Fibroblast of mammary gland (primary cell): ENCODE measurements at regions not wholly inside any gene's neighbourhood (a gene's known extent, or its start where the extent isn't known, plus 50 kb on each side); places are given as distances from the start of the nearest gene placed in this dataset.
A peak's percentile ranks its signal among the peaks of the same experiment; 100 is the strongest.
"Not testable (repeated sequence)": the region's sequence is repeated elsewhere in the genome, so short reads cannot be mapped to it uniquely, and the experiment has no call there.

Experiments used
- DNase-seq: peaks from one replicate; pipeline ENCODE4 v3.0.0-alpha.2; 2010; ENCODE audit warnings: low read depth
- H3K4me3 ChIP-seq: 2 replicates; pipeline ENCODE4 v1.5.1; 2011; ENCODE audit warnings: low read depth, mild to moderate bottlenecking, low read length, moderate library complexity; ENCODE audit not compliant: control insufficient read depth
- TF ChIP-seq, protein P1 (sequence below): conservative IDR thresholded peaks from 2 replicates; pipeline ENCODE4 v1.5.1; 2011; ENCODE audit warnings: low read depth, low read length, inconsistent platforms; ENCODE audit not compliant: control insufficient read depth, insufficient read depth

DNA sequence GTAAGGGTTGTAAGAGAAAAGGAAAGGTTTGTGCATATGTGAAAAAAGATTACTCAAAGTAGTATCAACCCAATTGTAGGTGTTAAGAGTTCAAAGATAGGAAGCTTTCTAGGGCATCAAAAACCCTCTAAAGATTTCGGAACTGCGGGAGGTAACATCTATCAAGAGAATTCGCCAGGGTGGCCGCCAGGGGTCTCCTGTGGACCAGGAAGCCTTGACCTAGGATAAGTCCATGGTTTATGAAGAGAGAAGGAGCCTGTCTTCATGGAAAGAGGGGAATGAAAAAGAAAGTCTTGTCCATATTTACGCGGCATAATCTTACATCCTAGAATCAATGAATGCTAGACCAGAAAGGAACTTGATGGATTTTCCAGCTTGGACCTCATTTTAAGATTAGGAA, 140.7 kb upstream of the CALCR start:
- DNase-seq: peak; percentile 63
- TF ChIP-seq, protein P1, sequence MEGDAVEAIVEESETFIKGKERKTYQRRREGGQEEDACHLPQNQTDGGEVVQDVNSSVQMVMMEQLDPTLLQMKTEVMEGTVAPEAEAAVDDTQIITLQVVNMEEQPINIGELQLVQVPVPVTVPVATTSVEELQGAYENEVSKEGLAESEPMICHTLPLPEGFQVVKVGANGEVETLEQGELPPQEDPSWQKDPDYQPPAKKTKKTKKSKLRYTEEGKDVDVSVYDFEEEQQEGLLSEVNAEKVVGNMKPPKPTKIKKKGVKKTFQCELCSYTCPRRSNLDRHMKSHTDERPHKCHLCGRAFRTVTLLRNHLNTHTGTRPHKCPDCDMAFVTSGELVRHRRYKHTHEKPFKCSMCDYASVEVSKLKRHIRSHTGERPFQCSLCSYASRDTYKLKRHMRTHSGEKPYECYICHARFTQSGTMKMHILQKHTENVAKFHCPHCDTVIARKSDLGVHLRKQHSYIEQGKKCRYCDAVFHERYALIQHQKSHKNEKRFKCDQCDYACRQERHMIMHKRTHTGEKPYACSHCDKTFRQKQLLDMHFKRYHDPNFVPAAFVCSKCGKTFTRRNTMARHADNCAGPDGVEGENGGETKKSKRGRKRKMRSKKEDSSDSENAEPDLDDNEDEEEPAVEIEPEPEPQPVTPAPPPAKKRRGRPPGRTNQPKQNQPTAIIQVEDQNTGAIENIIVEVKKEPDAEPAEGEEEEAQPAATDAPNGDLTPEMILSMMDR: peak; percentile 72
- no peak overlapping the region for H3K4me3 ChIP-seq

DNA sequence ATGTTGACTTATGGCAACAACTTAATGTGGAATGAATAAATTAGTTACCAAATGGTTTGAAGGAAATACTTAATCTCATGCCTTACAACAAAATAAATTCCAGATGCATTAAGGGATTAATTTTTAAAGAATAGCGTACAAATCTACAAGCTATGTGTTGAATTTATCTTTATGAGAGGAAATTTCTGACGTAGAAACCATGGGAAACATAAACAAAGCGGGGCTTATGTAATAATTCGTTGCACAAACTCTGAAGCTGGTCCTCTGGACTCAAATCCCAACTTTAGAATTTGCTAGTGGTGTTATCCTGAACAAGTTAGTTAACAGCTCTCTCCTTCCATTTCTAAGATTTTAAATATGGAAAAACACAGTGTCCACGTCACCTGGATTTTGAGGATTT, 137.4 kb upstream of the CALCR start:
- TF ChIP-seq, protein P1: no peak
- no peak for DNase-seq
- H3K4me3 ChIP-seq: no peak overlapping the region

DNA sequence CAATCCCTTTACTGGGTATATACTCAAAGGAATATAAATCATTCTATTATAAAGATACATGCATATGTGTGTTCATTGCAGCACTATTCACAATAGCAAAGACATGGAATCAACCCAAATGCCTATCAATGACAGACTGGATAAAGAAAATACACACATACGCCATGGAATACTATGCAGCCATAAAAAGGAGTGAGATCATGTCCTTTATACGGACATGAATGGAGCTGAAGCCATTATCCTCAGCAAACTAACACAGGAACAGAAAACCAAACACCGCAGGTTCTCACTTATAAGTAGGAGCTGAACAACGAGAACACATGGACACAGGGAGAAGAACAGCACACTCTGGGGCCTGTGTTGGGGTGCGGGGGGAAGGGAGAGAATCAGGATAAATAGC, 133.7 kb upstream of the CALCR start:
- not testable (repeated sequence) for DNase-seq, H3K4me3 ChIP-seq

DNA sequence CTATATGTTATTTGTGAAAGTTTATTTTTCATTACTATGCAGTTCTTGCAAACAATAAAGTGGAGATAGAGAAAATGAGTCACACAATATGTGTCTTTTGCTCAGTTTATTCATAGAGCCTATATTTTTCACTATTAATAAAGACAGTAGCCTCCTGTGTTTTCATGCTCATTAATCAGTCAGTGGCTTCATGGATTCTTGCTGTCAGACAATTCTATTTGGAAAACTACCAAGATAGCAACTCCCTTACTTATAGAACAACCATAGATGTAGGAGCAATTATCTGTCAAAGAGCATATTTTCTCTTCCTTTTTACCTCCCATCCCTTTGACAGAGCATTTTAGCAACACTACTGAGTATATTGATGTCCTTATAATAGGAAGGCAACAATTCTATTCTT, 132.7 kb upstream of the CALCR start:
- TF ChIP-seq, protein P1: no peak
- no peak for DNase-seq
- H3K4me3 ChIP-seq: no peak overlapping the region

DNA sequence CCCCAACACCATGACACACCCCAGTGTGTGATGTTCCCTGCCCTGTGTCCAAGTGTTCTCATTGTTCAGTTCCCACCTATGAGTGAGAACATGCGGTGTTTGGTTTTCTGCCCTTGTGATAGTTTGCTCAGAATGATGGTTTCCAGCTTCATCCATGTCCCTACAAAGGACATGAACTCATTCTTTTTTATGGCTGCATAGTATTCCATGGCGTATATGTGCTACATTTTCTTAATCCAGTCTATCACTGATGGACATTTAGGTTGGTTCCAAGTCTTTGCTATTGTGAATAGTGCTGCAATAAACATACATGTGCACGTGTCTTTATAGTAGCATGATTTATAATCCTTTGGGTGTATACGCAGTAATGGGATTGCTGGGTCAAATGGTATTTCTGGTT, 131.6 kb upstream of the CALCR start:
- not testable (repeated sequence) for H3K4me3 ChIP-seq, DNase-seq

- TF ChIP-seq, protein P1: no peak
- DNase-seq: no peak
- H3K4me3 ChIP-seq: no peak overlapping the region
Observed at GRCh38 chr7:93704217-93704616, 129.7 kb upstream of the CALCR start.

GRCh38 chr7:93697901-93698300, 123.4 kb upstream of the CALCR start:
- no peak for DNase-seq
- TF ChIP-seq, protein P1: no peak
- no peak overlapping the region for H3K4me3 ChIP-seq

- TF ChIP-seq, protein P1: no peak
- no peak overlapping the region for H3K4me3 ChIP-seq
- DNase-seq: no peak
Observed at GRCh38 chr7:93693796-93694195, 119.3 kb upstream of the CALCR start.
